Fibroblast of skin of back (primary cell): ENCODE measurements at regions not wholly inside any gene's neighbourhood (a gene's known extent, or its start where the extent isn't known, plus 50 kb on each side); places are given as distances from the start of the nearest gene placed in this dataset.
A peak's percentile ranks its signal among the peaks of the same experiment; 100 is the strongest.
"Not testable (repeated sequence)": the region's sequence is repeated elsewhere in the genome, so short reads cannot be mapped to it uniquely, and the experiment has no call there.

ENCODE experiments used
- DNase-seq: peaks from one replicate; pipeline ENCODE4 v3.0.0-alpha.2; 2013

GRCh38 chr5:87599778-87600177 is 187.0 kb upstream of the CCNH start:
- DNase-seq = no peak

- DNase-seq = no peak
Measured at GRCh38 chr5:87598460-87598859, 185.7 kb upstream of the CCNH start.

- DNase-seq = no peak
Measured at GRCh38 chr5:87594566-87594965, 181.8 kb upstream of the CCNH start.

- DNase-seq = no peak
Measured at GRCh38 chr5:87589587-87589986, 176.9 kb upstream of the CCNH start.

GRCh38 chr5:87588316-87588715 is 175.6 kb upstream of the CCNH start:
- DNase-seq = no peak

GRCh38 chr5:87583704-87584103 is 171.0 kb upstream of the CCNH start:
- DNase-seq = not testable (repeated sequence)

- DNase-seq = no peak
Measured at GRCh38 chr5:87582149-87582548, 169.4 kb upstream of the CCNH start.

- no peak for DNase-seq
Measured at GRCh38 chr5:87581661-87582060, 168.9 kb upstream of the CCNH start.

GRCh38 chr5:87579678-87580077 is 166.9 kb upstream of the CCNH start:
- no peak for DNase-seq

- no peak for DNase-seq
Measured at GRCh38 chr5:87576867-87577266, 164.1 kb upstream of the CCNH start.

- DNase-seq = not testable (repeated sequence)
Measured at GRCh38 chr5:87576306-87576705, 163.6 kb upstream of the CCNH start.

GRCh38 chr5:87574106-87574505 is 161.4 kb upstream of the CCNH start:
- DNase-seq = no peak

- DNase-seq = no peak
Measured at GRCh38 chr5:87572611-87573010, 159.9 kb upstream of the CCNH start.

GRCh38 chr5:87572090-87572489 is 159.4 kb upstream of the CCNH start:
- DNase-seq = no peak

- no peak for DNase-seq
Measured at GRCh38 chr5:87570366-87570765, 157.6 kb upstream of the CCNH start.

- no peak for DNase-seq
Measured at GRCh38 chr5:87562068-87562467, 149.3 kb upstream of the CCNH start.

- DNase-seq = no peak
Measured at GRCh38 chr5:87560528-87560927, 147.8 kb upstream of the CCNH start.

GRCh38 chr5:87551911-87552310 is 139.2 kb upstream of the CCNH start:
- no peak for DNase-seq

- no peak for DNase-seq
Measured at GRCh38 chr5:87541676-87542075, 128.9 kb upstream of the CCNH start.

GRCh38 chr5:87541033-87541432 is 128.3 kb upstream of the CCNH start:
- peak; percentile 20 for DNase-seq

- no peak for DNase-seq
Measured at GRCh38 chr5:87539839-87540238, 127.1 kb upstream of the CCNH start.

GRCh38 chr5:87536365-87536764 is 123.6 kb upstream of the CCNH start:
- no peak for DNase-seq

- no peak for DNase-seq
Measured at GRCh38 chr5:87535706-87536105, 123.0 kb upstream of the CCNH start.

GRCh38 chr5:87529486-87530076 is 116.9 kb upstream of the CCNH start:
- DNase-seq = no peak

GRCh38 chr5:87526131-87526530 is 113.4 kb upstream of the CCNH start:
- no peak for DNase-seq
